MM.1S (cell line): ENCODE measurements at regions not wholly inside any gene's neighbourhood (a gene's known extent, or its start where the extent isn't known, plus 50 kb on each side); places are given as distances from the start of the nearest gene placed in this dataset.

Source experiments
- DNase-seq: peaks from one replicate; pipeline ENCODE4 v3.0.0-alpha.2; 2015
- H2AFZ ChIP-seq: fragments of 300-600 bp; sonication (generic); 2 replicates; pipeline ENCODE4 v1.6.0; 2016; ENCODE audit warnings: antibody characterized with exemption, low read length
- H3F3A ChIP-seq: fragments of 300-600 bp; sonication (generic); 2 replicates; pipeline ENCODE4 v1.6.1; 2016; ENCODE audit warnings: mild to moderate bottlenecking, antibody characterized with exemption, low read length, moderate library complexity, mixed read lengths; ENCODE audit not compliant: insufficient read depth
- H3K27ac ChIP-seq: fragments of 300-600 bp; sonication (generic); 2 replicates; pipeline ENCODE4 v1.5.1; 2016; ENCODE audit warnings: mild to moderate bottlenecking, low read length
- H3K27me3 ChIP-seq: fragments of 300-600 bp; sonication (generic); replicated peaks from 2 replicates; pipeline ENCODE4 v1.6.0; 2016; ENCODE audit warnings: low read length; ENCODE audit not compliant: insufficient read depth
- H3K36me3 ChIP-seq: fragments of 300-600 bp; sonication (generic); replicated peaks from 2 replicates; pipeline ENCODE4 v1.6.1; 2016; ENCODE audit warnings: mild to moderate bottlenecking, low read length, mixed read lengths; ENCODE audit not compliant: insufficient read depth
- H3K4me1 ChIP-seq: fragments of 300-600 bp; sonication (generic); 2 replicates; pipeline ENCODE4 v1.6.1; 2016; ENCODE audit warnings: low read length, mixed read lengths
- H3K4me2 ChIP-seq: fragments of 300-600 bp; sonication (generic); 2 replicates; pipeline ENCODE4 v1.6.0; 2016; ENCODE audit warnings: low read depth, low read length
- H3K4me3 ChIP-seq: fragments of 300-600 bp; sonication (generic); 2 replicates; pipeline ENCODE4 v1.5.1; 2016; ENCODE audit warnings: low read length, mixed read lengths
- H3K79me2 ChIP-seq: fragments of 300-600 bp; sonication (generic); 2 replicates; pipeline ENCODE4 v1.6.1; 2016; ENCODE audit warnings: mixed run types, low read length, mixed read lengths
- H3K9ac ChIP-seq: fragments of 300-600 bp; sonication (generic); 2 replicates; pipeline ENCODE4 v1.6.1; 2016; ENCODE audit warnings: low read length, mixed read lengths
- H3K9me2 ChIP-seq: fragments of 300-600 bp; sonication (generic); replicated peaks from 2 replicates; pipeline ENCODE4 v1.6.1; 2016; ENCODE audit warnings: mild to moderate bottlenecking, low read length, mixed read lengths; ENCODE audit not compliant: insufficient read depth
- H3K9me3 ChIP-seq: fragments of 300-600 bp; sonication (generic); replicated peaks from 2 replicates; pipeline ENCODE4 v1.6.1; 2016; ENCODE audit warnings: mild to moderate bottlenecking, low read length, mixed read lengths; ENCODE audit not compliant: insufficient read depth
- H4K20me1 ChIP-seq: fragments of 300-600 bp; sonication (generic); 2 replicates; pipeline ENCODE4 v1.6.1; 2016; ENCODE audit warnings: mild to moderate bottlenecking, low read length, moderate library complexity, mixed read lengths; ENCODE audit not compliant: insufficient read depth
- CTCF ChIP-seq: fragments of 300-600 bp; sonication (generic); IDR thresholded peaks from 2 replicates; pipeline ENCODE4 v1.5.1; 2016; ENCODE audit warnings: antibody characterized with exemption, low read length, mixed read lengths
- EZH2 ChIP-seq: fragments of 300-600 bp; sonication (generic); optimal IDR thresholded peaks from 2 replicates; pipeline ENCODE3; 2017; ENCODE audit warnings: low read depth, mild to moderate bottlenecking, antibody characterized with exemption, low read length, mixed read lengths
- EZH2phosphoT487 ChIP-seq: fragments of 300-600 bp; sonication (generic); IDR thresholded peaks from 2 replicates; pipeline ENCODE4 v1.6.1; 2018; ENCODE audit warnings: antibody characterized with exemption, low read length

GRCh38 chr10:44569193-44570091, 184.5 kb upstream of the CXCL12 start:
- no peak overlapping the region for H3K9ac ChIP-seq
- no peaks in the 10 kb centered on the region for H3K36me3 ChIP-seq
- no peaks in the 10 kb centered on the region for H4K20me1 ChIP-seq
- H3F3A ChIP-seq = no peaks in the 10 kb centered on the region
- H3K4me3 ChIP-seq = no peak overlapping the region
- no peak overlapping the region for H3K27ac ChIP-seq
- H3K9me3 ChIP-seq = no peaks in the 10 kb centered on the region
- TF ChIP-seq EZH2phosphoT487 (no peak), CTCF (no peak), EZH2 (no peak)
- no peaks in the 10 kb centered on the region for H3K79me2 ChIP-seq
- H2AFZ ChIP-seq = no peak overlapping the region
- no peaks in the 10 kb centered on the region for H3K27me3 ChIP-seq
- no peaks in the 10 kb centered on the region for H3K9me2 ChIP-seq
- no peak overlapping the region for H3K4me2 ChIP-seq
- H3K4me1 ChIP-seq = no peaks in the 10 kb centered on the region
- no peak for DNase-seq

GRCh38 chr10:44571701-44572100, 186.8 kb upstream of the CXCL12 start:
- no peaks in the 10 kb centered on the region for H3F3A ChIP-seq
- no peaks in the 10 kb centered on the region for H3K4me1 ChIP-seq
- no peaks in the 10 kb centered on the region for H3K79me2 ChIP-seq
- no peak for TF ChIP-seq CTCF
- TF ChIP-seq EZH2 = no peak
- TF ChIP-seq EZH2phosphoT487 = no peak
- no peaks in the 10 kb centered on the region for H3K36me3 ChIP-seq
- H3K27ac ChIP-seq = no peak overlapping the region
- no peak overlapping the region for H3K4me2 ChIP-seq
- no peak overlapping the region for H3K4me3 ChIP-seq
- no peak overlapping the region for H2AFZ ChIP-seq
- no peak overlapping the region for H3K9ac ChIP-seq
- H3K27me3 ChIP-seq = no peaks in the 10 kb centered on the region
- no peak for DNase-seq
- H4K20me1 ChIP-seq = no peaks in the 10 kb centered on the region
- H3K9me2 ChIP-seq = no peaks in the 10 kb centered on the region
- no peaks in the 10 kb centered on the region for H3K9me3 ChIP-seq

- H2AFZ ChIP-seq = no peak overlapping the region
- no peaks in the 10 kb centered on the region for H3K79me2 ChIP-seq
- no peak overlapping the region for H3K27ac ChIP-seq
- H3K4me3 ChIP-seq = no peak overlapping the region
- DNase-seq = no peak
- no peaks in the 10 kb centered on the region for H3F3A ChIP-seq
- no peak overlapping the region for H3K4me2 ChIP-seq
- no peaks in the 10 kb centered on the region for H3K36me3 ChIP-seq
- H4K20me1 ChIP-seq = no peaks in the 10 kb centered on the region
- no peaks in the 10 kb centered on the region for H3K27me3 ChIP-seq
- H3K4me1 ChIP-seq = no peaks in the 10 kb centered on the region
- no peaks in the 10 kb centered on the region for H3K9me3 ChIP-seq
- no peak for TF ChIP-seq CTCF
- no peak for TF ChIP-seq EZH2phosphoT487
- no peak for TF ChIP-seq EZH2
- no peaks in the 10 kb centered on the region for H3K9me2 ChIP-seq
- no peak overlapping the region for H3K9ac ChIP-seq
Measured at GRCh38 chr10:44572146-44572545, 187.2 kb upstream of the CXCL12 start.
